NCI-H524 treated with DMSO at 0.1 percent for 48 hours (cell line): ENCODE measurements at regions not wholly inside any gene's neighbourhood (a gene's known extent, or its start where the extent isn't known, plus 50 kb on each side); places are given as distances from the start of the nearest gene placed in this dataset.
"Not testable (repeated sequence)": the region's sequence is repeated elsewhere in the genome, so short reads cannot be mapped to it uniquely, and the experiment has no call there.

Experiments used
- DNase-seq: peaks from one replicate; lab custom pipeline; 2025; lab: John Stamatoyannopoulos, UW

GRCh38 chr2:38146907-38147307 lies 71.0 kb upstream of the CYP1B1 start:
- DNase-seq: no peak

DNA sequence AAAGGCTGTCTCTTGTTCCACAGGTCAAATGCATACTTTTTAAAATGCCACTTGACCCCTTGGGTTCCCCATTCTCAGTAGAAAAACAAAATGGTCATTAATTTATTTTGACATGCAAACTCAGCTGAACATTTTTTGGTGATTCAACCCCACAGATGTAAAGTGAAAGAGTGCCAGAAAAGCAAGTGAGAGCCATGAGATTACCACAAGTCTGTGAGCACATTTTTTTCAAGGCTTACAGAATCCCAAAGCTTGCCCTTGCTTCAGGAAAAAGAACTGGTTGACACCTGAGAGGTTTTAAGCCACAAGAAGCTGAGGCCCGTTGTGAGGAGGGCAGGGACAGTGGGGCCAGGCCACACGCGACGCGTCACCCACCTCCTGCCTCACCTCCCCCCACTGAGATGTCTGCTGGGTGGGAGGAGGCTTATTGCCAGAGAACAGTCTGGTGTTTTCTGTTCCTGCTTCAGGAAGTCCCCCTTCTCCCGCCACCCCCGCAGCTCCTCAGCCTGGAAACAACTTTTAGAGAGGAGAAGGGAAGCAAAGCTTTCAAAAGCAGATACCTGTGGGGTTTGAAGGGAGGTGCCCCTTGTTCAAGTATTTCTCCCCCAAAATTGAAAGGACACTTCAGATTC lies 70.4 kb upstream of the CYP1B1 start:
- no peak for DNase-seq

DNA sequence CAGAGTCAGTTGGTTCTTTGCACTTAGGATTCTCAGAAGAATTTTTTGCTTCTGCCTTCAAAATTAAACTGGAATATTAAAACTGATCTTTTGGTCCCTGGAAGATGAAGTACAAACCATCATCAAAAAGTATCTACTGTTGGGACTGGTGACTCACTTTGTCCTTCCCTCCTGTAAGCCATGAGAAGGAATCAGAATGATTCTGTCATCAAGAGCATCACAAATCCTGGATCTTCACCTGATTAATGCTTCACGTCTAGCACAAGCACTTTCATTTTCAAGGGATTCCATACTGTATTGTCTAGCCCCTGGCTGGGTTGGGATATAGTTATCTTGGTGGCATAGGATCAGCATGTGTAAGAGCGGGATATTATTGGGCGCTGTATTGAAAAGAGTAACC lies 69.3 kb upstream of the CYP1B1 start:
- DNase-seq: no peak

DNA sequence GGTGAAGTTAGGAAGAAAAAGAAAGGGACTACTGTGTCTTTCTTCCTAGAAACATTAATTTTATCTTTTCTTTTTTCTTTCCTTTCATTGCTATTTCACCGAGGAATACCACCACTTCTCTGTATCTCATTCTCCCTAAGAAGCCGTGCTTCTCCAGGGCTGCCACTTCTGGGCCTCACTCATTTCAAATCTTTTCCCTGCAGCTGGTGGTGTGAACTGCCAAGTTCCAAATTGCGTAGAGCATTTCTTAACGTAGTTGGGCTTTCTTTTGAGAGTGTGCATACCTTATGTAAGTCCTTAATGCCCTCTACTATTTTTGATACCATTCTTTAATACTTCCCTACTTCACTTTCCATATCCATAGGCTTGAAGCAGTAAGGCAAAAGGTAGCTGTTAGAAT lies 66.7 kb upstream of the CYP1B1 start:
- DNase-seq: no peak

- no peak for DNase-seq
Measured at GRCh38 chr2:38141501-38141900, 65.5 kb upstream of the CYP1B1 start.

- no peak for DNase-seq
Measured at GRCh38 chr2:38138996-38139395, 63.0 kb upstream of the CYP1B1 start.

- no peak for DNase-seq
Measured at GRCh38 chr2:38138419-38138818, 62.5 kb upstream of the CYP1B1 start.

GRCh38 chr2:38137958-38138357 lies 62.0 kb upstream of the CYP1B1 start:
- DNase-seq: not testable (repeated sequence)

DNA sequence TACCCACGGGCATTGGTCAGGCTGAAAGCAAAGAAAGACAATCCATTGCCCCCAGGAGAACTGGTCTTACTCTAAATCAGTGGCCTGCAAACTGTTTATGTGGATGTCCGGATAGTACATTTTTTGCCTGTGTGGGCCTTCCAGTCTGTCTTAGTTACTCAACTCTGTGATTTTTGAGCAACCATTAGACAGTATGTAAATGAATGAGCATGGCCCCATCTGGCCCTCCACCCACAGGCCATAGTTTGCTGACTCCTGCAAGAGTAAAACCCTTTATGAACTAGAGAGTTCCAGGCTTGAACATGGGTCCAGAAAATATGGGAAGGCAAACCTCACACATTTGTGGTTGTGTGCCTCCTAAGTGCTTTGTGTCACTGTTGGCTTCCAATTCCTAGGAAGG lies 55.7 kb upstream of the CYP1B1 start:
- no peak for DNase-seq

- no peak for DNase-seq
Measured at GRCh38 chr2:38130876-38131275, 54.9 kb upstream of the CYP1B1 start.

- DNase-seq: no peak
Measured at GRCh38 chr2:38129987-38130386, 54.0 kb upstream of the CYP1B1 start.

- DNase-seq: no peak
Measured at GRCh38 chr2:38129481-38129880, 53.5 kb upstream of the CYP1B1 start.

DNA sequence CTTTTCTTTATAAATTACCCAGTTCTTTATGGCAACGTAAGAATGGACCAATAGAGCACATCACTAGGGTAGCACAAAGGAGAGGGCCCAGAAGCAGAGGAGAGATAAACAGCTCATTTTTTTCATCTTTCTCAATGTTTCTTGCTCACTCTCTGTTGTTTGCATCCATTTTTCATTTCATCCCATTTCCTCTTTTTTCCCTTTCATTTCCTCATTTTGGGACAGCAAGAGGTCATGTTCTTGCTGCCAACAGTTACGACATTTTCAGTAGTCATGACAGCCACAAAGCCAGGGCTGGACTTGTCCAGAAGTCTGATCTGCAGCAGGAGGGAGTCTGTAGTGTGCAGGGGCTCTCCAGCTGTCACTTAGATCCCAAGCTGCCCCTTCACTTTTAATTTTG lies 52.7 kb upstream of the CYP1B1 start:
- DNase-seq: no peak

DNA sequence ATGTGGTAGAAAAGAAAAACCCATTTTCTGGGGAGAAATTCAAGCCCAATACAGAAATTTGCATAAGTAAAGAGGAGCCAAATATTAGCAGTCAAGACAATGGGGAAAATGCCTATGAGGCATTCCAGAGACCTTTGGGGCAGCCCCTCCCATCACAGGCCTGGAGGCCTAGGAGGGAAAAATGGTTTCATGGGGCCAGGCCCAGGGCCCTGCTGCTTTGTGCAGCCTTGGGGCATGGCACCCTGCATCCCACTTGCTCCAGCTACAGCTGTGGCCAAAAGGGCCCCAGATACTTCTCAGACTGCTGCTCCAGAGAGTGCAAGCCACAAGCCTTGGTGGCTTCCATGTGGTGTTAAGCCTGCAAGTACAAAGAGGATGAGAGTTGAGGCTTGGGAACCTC lies 51.3 kb upstream of the CYP1B1 start:
- no peak for DNase-seq

GRCh38 chr2:38125842-38126241 lies 49.9 kb upstream of the CYP1B1 start:
- DNase-seq: no peak
